ENCODE measurements at regions not wholly inside any gene's neighbourhood (a gene's known extent, or its start where the extent isn't known, plus 50 kb on each side); places are given as distances from the start of the nearest gene placed in this dataset.

GRCh38 chr11:134904103-134904790 lies 492.2 kb upstream of the B3GAT1 start:
- H3K9me3 Mint-ChIP-seq, result peaks cover 6% of the 10 kb centered on the region
- peaks cover 21% of the 10 kb centered on the region for H3K4me1 Mint-ChIP-seq

GRCh38 chr11:134901955-134902918 lies 490.2 kb upstream of the B3GAT1 start:
- H3K9me3 Mint-ChIP-seq, result peaks cover 10% of the 10 kb centered on the region
- peaks cover 14% of the 10 kb centered on the region for H3K27me3 Mint-ChIP-seq (ENCODE audit: low read depth)
- H3K4me1 Mint-ChIP-seq, result peaks cover 21% of the 10 kb centered on the region
- H3K27ac Mint-ChIP-seq, result no peak overlapping the region
- TF ChIP-seq CTCF (IDR thresholded peaks at IDR 0.05; ENCODE audit: unreplicated experiment in 3 of 3), result no peak
- no peak overlapping the region for H3K4me3 Mint-ChIP-seq
- no peaks in the 10 kb centered on the region for H3K36me3 Mint-ChIP-seq (ENCODE audit: low read depth)

More at GRCh38 chr11:134904103-134904790, 492.2 kb upstream of the B3GAT1 start:
- H3K4me3 Mint-ChIP-seq, result no peak overlapping the region
- H3K36me3 Mint-ChIP-seq (ENCODE audit: low read depth), result no peaks in the 10 kb centered on the region
- no peak overlapping the region for H3K27ac Mint-ChIP-seq
- peaks cover 18% of the 10 kb centered on the region for H3K27me3 Mint-ChIP-seq (ENCODE audit: low read depth)
- TF ChIP-seq CTCF (IDR thresholded peaks at IDR 0.05; ENCODE audit: unreplicated experiment in 3 of 3), result no peak

GRCh38 chr11:134901542-134901941 lies 489.5 kb upstream of the B3GAT1 start:
- TF ChIP-seq CTCF (IDR thresholded peaks at IDR 0.05; ENCODE audit: unreplicated experiment in 3 of 3), result no peak
- Mint-ChIP-seq H3K36me3 (ENCODE audit: low read depth) (no peaks in the 10 kb centered on the region), H3K4me3 (no peak overlapping the region), H3K9me3 (peaks cover 10% of the 10 kb centered on the region), H3K27me3 (ENCODE audit: low read depth) (peaks cover 11% of the 10 kb centered on the region), H3K4me1 (peaks cover 19% of the 10 kb centered on the region), H3K27ac (no peak overlapping the region)

GRCh38 chr11:134893810-134894685 lies 482.0 kb upstream of the B3GAT1 start:
- Mint-ChIP-seq H3K4me3 (no peak overlapping the region), H3K9me3 (peaks cover 14% of the 10 kb centered on the region), H3K27me3 (ENCODE audit: low read depth) (peaks cover 13% of the 10 kb centered on the region), H3K27ac (no peak overlapping the region), H3K4me1 (no peaks in the 10 kb centered on the region), H3K36me3 (ENCODE audit: low read depth) (no peaks in the 10 kb centered on the region)
- no peak for TF ChIP-seq CTCF (IDR thresholded peaks at IDR 0.05; ENCODE audit: unreplicated experiment in 3 of 3)

GRCh38 chr11:134890446-134890845 lies 478.4 kb upstream of the B3GAT1 start:
- TF ChIP-seq CTCF (IDR thresholded peaks at IDR 0.05; ENCODE audit: unreplicated experiment in 3 of 3), result no peak
- no peaks in the 10 kb centered on the region for H3K36me3 Mint-ChIP-seq (ENCODE audit: low read depth)
- no peak overlapping the region for H3K27ac Mint-ChIP-seq
- H3K4me3 Mint-ChIP-seq, result no peak overlapping the region
- H3K27me3 Mint-ChIP-seq (ENCODE audit: low read depth), result peaks cover 13% of the 10 kb centered on the region
- peaks cover 11% of the 10 kb centered on the region for H3K9me3 Mint-ChIP-seq
- H3K4me1 Mint-ChIP-seq, result peaks cover 6% of the 10 kb centered on the region

Measured in nephron (organoid).